Lower lobe of right lung (tissue), 2 donors: ENCODE measurements at regions not wholly inside any gene's neighbourhood (a gene's known extent, or its start where the extent isn't known, plus 50 kb on each side); places are given as distances from the start of the nearest gene placed in this dataset.

Source experiments
- ATAC-seq, 2 donors: fragments of 200-7000 bp; cut with Tn5 transposase; one replicate each; pipeline ENCODE4 v1.9.1; 2020 to 2022; ENCODE audit warnings: mild to moderate bottlenecking in 2 of 2, moderate library complexity in 2 of 2
- DNase-seq: peaks from one replicate; pipeline ENCODE4 v3.0.0-alpha.2; 2020
- H3K27ac ChIP-seq: fragments of 200-600 bp; one replicate; pipeline ENCODE4 v1.8.0; 2022
- H3K27me3 ChIP-seq: fragments of 200-600 bp; one replicate; pipeline ENCODE4 v1.8.0; 2022; ENCODE audit warnings: low read depth
- H3K36me3 ChIP-seq: fragments of 200-600 bp; one replicate; pipeline ENCODE4 v1.8.0; 2022; ENCODE audit warnings: mild to moderate bottlenecking
- H3K4me1 ChIP-seq: fragments of 200-600 bp; one replicate; pipeline ENCODE4 v1.8.0; 2022
- H3K4me3 ChIP-seq: fragments of 200-600 bp; one replicate; pipeline ENCODE4 v1.8.0; 2022; ENCODE audit warnings: mild to moderate bottlenecking
- H3K9me3 ChIP-seq: fragments of 200-600 bp; one replicate; pipeline ENCODE4 v1.8.0; 2022
- CTCF ChIP-seq: fragments of 200-600 bp; IDR thresholded peaks from one replicate; pipeline ENCODE4 v1.8.0; 2022; ENCODE audit warnings: antibody characterized with exemption, mild to moderate bottlenecking
- intact Hi-C: fragments of 100-400 bp; cut with DNase I; formaldehyde crosslinking; loops from one replicate; pipeline ENCODE4 v1.11.0; 2022
- donor health status: DM: no; HTN: yes; CAD: no; lungs with severe emphysema.

GRCh38 chr7:152485826-152486225, 50.0 kb upstream of the KMT2C start:
- DNase-seq (no peak), ATAC-seq (no peak)
- H3K4me1 ChIP-seq: no peaks in the 10 kb centered on the region
- H3K27me3 ChIP-seq: no peaks in the 10 kb centered on the region
- no peak overlapping the region for H3K4me3 ChIP-seq
- no peak overlapping the region for H3K27ac ChIP-seq
- no peaks in the 10 kb centered on the region for H3K36me3 ChIP-seq
- intact Hi-C loops: no loop called here
- no peaks in the 10 kb centered on the region for H3K9me3 ChIP-seq
- TF ChIP-seq CTCF: no peak
